Sciatic nerve (tissue), 2 donors: ENCODE measurements at regions not wholly inside any gene's neighbourhood (a gene's known extent, or its start where the extent isn't known, plus 50 kb on each side); places are given as distances from the start of the nearest gene placed in this dataset.
A peak's percentile ranks its signal among the peaks of the same experiment; 100 is the strongest.
"Not testable (repeated sequence)": the region's sequence is repeated elsewhere in the genome, so short reads cannot be mapped to it uniquely, and the experiment has no call there.

Experiments used
- ATAC-seq: fragments of 200-7000 bp; cut with Tn5 transposase; one replicate; pipeline ENCODE4 v1.9.1; 2020; ENCODE audit warnings: mild to moderate bottlenecking, moderate library complexity
- DNase-seq: peaks from one replicate; pipeline ENCODE4 v3.0.0-alpha.2; 2020; ENCODE audit warnings: low spot score
- intact Hi-C: fragments of 100-400 bp; cut with DNase I; formaldehyde crosslinking; loops from one replicate; pipeline ENCODE4 v1.14.2; 2022
- donor health status: DM: no; HTN: no; CAD: no.
- donor health status: DM: no; HTN: no; CAD: no.

DNA sequence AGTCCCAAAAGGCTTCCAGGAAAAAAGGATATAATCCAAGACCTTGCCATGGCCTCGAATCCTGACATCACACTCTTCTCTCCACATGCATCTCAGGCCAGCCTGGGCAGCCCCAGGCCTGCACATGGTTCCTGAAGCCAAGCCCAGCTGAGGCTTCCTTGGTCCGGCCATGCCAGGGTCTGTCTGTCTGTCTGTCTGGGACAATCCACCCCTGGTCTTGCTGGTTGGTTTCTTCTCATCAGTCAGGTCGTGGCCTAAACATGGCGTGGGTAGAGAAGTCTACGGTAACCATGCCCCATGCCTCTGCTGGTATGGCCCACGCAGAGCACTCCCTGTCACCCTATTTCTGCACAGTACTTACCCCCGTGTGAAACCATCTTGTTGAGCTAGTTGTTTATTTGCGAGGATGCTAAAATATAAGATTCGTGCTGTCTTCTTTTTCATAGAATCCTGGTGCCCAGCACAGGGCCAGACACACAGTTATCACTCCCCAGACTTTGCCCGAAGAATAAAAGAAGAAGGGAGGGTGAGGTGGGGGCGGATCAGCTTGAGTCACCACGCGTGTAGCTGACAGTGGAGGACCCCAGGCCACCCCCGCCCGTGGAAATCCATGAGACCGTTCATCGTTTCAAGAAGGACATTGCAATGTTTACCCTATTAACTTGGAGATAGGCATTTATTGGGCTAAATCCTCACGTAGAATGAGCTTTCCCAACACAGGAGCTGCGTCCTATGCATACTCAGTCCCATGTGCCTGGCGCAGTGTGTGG, 107.2 kb downstream of the RNASET2 start:
- ATAC-seq = no peak
- intact Hi-C loops = no loop called here
- no peak for DNase-seq

DNA sequence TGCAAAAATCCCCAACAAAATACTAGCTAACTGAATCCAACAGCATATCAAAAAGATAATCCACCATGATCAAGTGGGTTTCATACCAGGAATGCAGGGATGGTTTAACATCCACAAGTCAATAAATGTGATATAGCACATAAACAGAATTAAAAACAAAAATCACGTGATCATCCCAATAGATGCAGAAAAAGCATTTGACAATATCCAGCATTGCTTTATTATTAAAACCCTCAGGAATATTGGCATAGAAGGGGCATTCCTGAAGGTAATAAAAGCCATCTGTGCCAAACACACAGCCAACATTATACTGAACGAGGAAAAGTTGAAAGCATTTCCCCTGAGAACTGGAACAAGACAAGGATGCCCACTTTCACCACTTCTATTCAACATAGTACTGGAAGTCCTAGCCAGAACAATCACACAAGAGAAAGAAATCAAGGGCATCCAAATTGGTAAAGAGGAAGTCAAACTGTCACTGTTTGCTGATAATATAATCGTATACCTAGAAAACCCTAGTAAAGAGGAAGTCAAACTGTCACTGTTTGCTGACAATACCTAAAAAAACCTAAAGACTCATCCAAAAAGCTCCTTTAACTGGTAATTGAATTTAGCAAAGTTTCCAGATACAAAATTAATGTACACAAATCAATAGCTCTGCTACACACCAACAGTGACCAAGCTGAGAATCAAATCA, 109.8 kb downstream of the RNASET2 start:
- intact Hi-C loops, ATAC-seq, DNase-seq: not testable (repeated sequence)

DNA sequence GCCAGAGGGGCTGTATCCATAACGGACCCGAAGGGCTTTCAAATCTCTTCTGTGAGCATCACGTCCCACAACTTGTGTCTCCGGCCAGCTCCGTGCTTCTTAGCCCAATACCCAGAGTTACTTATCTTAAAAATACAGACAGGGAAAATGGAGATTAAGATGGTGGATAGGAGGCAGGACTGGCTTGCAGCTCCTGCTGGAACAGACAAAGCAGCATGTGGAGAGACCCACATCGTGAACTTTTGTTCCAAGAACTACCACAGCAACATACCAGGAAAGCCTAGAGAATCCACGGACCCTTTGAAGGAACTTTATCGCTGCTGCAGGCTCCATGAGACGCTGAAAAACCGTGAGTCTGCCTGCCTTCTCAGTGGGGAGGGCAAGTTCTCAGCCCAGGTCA, 113.7 kb downstream of the RNASET2 start:
- ATAC-seq (no peak), DNase-seq (no peak)
- intact Hi-C loops = no loop called here

DNA sequence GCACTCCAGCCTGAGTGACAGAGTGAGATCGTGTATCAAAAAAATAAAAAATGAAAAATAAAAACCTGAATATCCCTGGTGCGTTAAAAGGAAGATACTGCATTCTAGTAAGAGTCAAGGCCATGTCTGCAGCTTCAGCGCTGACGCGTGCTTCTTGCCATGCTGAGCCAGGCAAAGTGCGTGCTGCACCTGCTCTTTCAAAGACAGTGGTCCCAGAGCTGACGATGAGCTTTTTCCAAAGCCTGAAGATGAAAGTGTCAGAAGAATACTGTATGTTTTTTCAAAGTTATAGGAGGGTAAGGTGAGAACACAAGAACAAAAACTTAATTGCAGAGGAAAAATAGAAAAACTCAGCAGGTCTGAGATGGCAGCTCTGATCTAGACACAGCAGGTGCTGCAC, 115.1 kb downstream of the RNASET2 start:
- intact Hi-C loops = no loop called here
- no peak for ATAC-seq
- no peak for DNase-seq

DNA sequence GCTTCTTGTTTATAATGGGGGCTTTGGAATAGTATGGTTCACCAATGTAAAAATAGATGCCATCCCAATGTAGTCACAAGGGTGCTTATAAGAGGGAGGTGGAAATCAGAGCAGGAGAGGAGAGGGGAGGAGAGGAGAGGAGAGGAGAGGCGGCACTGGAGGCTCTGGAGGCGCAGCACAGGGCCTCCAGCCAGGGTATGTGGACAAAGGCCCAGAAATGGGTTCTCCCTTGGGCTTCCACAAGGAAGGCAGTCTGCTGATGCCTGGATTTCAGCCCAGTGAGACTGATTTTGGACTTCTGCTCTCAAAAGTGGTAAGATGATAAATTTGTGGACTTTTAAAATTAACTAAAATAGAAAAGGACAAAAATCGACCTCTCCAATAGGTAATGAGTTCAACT, 116.8 kb downstream of the RNASET2 start:
- intact Hi-C loops = no loop called here
- DNase-seq (no peak), ATAC-seq (no peak)

DNA sequence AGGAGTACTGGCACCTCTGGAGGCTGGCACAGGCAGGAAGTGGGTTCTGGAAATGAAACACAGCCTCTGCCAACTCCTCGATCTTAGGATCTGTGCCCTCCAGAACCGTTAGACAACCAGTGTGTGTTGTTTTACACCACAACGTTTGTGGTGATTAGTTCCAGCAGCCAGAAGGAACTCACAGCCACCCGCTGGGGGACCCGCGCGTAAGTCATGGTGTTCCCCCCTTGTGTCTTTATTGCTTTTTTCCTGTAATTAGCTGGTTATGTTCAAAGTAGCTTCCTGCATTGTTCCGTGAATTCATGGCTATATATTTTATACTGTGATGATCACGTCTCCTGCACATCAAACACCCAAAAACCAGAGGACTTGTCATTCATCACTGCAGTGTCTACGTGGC, 117.4 kb downstream of the RNASET2 start:
- ATAC-seq (no peak), DNase-seq (no peak)
- intact Hi-C loops = no loop called here

DNA sequence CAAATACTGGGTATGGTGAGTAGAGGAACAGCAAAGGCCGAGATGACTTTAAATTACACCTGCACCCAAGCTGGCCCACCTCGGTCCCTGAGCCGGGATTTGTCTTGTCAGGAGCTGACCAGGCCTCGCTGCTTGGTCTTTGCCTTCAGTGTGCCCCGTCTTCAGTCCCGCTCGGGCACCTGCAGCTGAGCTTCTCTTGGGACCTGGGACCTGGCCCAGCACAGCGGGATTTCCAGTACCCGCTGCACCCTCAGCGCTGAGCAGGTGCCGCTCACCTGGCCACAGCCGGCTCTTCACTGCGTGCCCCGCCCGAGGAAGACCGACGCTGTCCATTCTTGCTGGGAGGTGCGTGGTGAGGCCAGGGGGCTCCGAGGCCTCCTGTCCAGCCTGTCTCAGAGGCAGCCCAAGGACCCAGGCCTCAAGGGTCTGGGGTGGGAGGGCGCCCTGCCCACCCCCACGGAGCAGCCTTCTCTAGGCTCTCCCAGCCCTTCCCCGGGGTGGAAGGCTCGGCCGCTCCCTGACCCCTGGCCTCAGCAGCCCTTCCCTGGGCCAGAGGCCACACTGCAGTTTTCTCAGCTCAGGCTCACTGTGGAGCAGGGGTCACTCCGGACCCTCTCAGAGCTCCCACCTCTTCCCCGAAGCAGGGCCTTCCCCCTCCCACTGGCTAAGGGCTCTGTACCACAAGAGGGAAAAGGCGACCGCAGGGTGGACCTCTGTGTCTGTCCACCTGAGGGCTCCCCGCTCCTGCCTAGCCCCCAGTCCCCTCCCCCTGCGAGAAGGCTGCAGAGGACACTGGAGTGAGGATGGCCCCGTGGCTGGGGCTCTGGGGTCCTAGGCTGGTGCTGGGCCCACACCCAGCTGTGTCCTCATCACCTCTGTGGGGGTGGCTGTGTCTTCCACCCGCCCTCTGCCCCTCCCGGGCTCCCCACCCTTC, 119.3 kb downstream of the RNASET2 start:
- DNase-seq (no peak), ATAC-seq (peak; percentile 13)
- intact Hi-C loops = no loop called here

DNA sequence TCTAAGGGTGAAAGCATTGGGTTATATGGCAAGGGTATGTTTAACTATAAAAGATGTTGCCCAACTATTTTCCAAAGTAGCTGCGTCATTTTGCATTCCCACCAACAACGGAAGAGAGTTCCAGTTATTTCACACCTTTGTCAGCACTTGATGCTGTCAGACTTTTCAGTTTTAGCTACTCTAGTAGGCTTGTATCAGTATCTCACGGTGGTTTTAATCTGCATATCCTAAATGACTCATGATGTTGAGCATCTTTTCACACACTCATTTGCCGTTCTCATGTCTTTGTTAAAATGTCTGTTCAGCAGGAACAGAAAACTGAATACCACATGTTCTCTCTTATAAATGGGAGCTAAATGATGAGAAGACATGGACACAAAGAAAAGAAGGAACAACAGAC, 122.3 kb downstream of the RNASET2 start:
- ATAC-seq (no peak), DNase-seq (no peak)
- intact Hi-C loops = no loop called here

DNA sequence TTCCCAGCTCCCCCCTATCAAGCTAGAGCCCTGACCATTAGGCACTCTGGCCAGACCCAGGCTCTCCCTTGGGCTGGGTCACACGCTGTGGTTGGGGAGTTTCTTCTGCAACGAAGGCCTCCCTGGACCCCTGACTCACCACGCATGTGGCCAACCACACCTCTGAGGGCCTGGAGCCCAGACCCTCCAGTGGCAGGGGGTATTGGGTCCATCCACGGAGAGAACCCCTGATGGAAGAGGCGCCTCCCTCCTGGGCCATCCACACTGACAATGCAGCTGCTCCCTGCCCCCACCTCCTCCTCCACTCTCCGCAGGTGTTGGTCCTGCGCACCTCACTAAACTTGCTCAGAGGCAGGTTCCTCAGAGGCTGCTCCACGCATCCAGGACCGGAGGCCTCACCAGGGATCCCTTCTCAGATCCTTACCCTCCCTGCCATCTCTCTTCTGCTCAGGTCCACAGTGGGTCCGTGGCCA, 125.4 kb downstream of the RNASET2 start:
- ATAC-seq (no peak), DNase-seq (no peak)
- intact Hi-C loops = no loop called here

DNA sequence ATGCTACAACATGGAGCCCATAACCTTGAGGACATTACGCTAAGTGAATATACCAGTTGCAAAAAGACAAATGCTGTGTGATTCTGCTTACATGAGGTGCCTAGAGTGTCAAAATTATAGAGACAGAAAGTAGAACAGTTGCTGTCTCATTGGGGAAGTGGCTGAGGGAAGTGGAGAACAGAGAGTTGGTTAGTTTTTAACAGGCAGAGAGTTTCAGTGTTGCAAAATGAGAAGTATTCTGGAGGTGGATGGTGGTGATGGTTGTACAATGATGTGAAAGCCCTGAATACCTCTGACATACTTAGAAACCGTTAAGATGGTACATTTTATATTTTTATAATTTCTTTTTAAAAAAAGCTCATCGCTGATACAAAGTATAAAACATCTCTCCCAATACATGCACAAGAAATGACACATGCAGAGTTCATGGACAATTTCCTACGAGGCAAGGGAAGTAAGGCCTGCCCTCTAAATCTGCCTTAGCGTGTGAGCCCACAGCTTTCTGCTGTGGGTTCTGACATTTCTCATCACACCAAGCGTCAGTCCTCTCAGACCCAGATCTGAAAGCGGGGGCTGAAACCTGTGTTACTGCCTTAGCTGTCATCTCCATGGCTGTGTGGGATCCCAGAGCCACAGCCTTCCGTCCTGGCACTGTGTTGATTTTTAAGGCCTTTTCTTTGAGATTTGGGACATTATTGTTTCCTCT, 126.0 kb downstream of the RNASET2 start:
- intact Hi-C loops = no loop called here
- no peak for ATAC-seq

DNA sequence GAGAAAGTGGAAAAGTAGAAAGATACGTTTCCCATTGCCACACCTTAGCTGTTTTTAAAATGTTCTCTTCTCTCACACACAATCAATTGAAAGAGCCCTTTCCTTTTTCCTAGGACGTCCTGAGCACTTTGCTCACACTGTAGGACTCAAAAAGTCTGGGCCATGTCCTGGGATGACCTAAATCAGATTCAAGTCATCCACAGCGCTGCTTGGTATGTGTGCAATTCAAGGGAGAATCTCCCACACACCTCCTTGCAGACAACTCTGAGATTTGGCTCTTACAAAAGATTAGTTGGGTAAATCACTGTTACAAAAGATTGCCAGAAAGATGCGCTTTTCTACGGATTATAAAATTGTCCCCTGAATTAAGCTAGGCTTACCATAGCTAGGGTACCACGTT, 130.1 kb downstream of the RNASET2 start:
- ATAC-seq = no peak
- DNase-seq = no peak
- intact Hi-C loops = no loop called here

More for the DNA sequence above, 126.0 kb downstream of the RNASET2 start:
- DNase-seq = no peak

DNA sequence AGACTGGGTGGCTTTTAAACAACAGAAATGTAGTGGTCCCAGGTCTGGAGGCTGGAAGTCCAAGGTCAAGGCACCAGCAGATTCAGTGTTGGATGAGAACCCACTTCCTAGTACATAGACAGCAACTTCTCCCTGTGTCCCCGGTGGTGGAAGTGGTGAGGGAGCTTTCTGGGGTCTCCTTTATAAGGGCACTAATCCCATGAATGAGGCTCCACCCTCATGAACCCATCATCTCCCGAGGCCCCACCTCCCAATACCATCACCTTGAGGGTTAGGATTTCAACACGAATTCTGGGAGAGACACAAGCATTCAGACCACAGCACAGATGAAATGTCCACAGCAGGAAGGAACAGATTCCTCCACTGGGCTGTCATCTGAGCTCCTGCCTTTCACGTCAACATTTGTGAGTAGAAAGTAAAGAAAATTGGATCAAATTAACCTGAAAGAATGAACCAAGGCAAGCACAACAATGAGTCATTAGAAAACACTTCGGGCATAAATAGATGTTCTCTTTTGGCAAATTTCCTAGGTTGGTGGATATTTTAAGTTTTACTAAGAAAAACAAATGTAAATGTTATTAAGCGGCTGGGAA, 130.7 kb downstream of the RNASET2 start:
- ATAC-seq (no peak), DNase-seq (no peak)
- intact Hi-C loops = no loop called here

DNA sequence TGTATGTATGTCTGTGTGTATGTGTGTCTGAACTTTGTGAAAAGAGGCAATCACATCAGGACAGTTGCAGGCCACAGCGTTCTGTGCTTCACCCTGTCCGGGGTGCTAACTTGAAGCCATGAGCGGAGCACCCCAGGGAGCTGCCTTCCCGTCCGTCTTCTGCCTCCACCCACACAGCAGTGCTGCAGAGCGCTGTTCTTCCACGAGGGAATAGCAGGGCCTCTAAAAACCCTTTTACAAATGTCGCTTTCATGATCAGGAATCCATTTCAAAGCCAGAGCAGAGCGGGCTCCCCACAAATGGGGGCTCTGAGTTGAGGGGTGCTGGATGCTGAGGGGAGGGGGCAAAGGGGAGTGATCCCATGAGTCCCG, 131.5 kb downstream of the RNASET2 start:
- intact Hi-C loops = no loop called here
- DNase-seq (no peak), ATAC-seq (no peak)

DNA sequence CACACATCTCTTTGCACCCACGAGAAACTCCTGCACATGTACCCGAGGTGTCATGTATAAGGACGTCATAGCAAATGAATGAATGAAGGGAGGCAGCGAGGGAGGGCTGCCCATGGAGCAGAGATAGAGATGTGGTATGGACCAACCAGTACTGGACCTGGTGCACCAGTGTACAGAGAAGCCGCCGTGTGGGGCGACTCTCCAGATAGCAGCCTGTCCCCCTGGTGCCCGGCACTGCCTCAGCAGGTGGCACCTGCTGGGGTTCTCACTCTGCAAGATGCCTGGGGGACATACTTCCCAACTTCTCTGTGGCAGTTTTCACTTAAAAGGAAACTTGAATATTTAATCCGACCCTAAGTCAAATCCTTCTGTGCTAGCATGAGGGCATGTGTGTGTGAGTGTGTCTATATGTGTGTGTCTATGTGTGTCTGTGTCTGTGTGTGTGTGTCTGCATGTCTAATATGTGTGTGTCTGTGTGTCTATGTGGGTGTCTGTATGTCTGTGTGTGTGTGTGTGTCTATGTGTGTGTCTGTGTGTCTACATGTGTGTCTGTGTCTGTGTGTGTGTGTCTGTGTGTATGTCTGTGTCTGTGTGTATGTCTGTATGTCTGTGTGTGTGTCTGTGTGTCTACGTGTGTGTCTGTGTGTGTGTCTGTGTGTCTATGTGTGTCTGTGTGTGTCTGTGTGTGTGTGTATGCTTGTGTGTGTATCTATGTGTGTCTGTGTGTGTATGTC, 132.0 kb downstream of the RNASET2 start:
- ATAC-seq (no peak), DNase-seq (no peak)
- intact Hi-C loops = no loop called here

DNA sequence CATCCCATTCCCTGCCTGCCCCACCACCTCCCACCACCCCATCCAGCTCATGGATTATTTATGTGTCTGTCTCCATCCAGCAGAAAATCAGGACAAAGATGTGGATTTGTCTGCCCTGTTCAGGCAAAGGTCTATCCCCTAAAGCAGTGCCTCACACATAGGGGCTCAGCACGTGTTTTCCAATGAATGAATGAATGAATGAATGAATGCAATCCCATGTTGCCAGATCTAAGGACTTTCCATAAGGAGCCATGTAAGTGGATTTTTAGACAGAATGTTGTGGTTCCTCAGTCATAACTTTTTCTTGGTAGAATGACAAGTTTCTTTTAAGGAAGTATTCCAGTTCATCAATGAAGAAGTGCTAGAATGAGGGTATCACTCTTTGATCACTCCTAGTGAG, 133.7 kb downstream of the RNASET2 start:
- no peak for ATAC-seq
- intact Hi-C loops = no loop called here
- DNase-seq = no peak

DNA sequence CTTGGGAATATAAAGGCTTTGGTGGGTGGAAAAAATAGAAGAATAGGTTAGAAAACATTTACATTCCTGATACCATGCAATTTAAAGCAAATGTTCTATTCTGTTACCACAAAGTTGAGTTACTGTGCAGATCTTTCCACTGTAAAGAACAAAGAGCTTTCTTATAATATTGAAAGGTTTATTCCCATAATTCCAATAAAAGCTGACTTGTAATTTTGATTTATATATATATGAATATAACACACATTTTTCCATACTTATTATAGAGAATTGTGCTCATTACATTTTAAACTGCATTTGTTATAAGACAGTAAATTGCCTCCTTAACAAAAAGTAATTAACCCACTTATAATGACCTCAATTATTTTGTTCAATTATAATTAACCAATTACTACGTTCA, 135.9 kb downstream of the RNASET2 start:
- ATAC-seq (no peak), DNase-seq (no peak)
- intact Hi-C loops = no loop called here

DNA sequence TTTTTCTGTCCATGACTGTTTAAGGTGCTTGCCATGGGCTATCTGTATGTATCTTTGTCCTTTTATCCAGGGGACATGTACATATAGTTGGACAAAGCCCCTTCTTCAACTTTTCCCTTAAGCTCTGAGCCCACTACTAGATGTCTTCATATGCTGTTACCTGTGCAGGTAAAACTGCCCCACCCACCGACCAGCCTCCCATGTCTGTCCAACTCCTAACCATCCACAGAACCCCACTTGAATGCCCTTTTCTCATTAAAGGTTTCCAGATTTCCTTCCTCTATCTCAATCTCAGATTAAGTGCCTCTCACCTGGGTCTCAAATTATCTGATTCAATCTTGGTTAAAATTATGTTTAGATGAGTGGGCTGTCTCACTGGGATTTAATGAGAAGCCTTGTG, 136.3 kb downstream of the RNASET2 start:
- intact Hi-C loops = no loop called here
- DNase-seq = no peak
- ATAC-seq = no peak

DNA sequence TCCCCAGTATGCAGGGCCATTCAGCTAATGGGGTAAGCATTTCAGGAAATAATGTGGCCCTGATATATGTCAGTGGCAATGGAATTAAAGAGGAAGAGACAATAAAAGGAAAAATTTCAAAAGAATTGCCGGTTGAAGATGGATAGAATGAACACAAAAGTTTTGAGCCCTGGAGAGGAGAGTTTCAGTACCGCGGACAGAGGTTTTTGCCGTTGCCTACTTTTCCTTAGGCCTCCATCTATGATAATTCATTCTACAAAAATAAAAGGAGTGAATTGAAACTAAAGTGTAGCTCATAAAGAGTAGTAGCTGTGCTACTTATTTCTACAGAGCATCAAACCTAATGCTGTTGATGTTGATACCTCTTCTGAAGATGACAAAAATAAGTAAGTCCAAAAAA, 140.7 kb downstream of the RNASET2 start:
- intact Hi-C loops = no loop called here
- no peak for ATAC-seq
- no peak for DNase-seq
